ENCODE measurements at regions not wholly inside any gene's neighbourhood (a gene's known extent, or its start where the extent isn't known, plus 50 kb on each side); places are given as distances from the start of the nearest gene placed in this dataset.

DNA sequence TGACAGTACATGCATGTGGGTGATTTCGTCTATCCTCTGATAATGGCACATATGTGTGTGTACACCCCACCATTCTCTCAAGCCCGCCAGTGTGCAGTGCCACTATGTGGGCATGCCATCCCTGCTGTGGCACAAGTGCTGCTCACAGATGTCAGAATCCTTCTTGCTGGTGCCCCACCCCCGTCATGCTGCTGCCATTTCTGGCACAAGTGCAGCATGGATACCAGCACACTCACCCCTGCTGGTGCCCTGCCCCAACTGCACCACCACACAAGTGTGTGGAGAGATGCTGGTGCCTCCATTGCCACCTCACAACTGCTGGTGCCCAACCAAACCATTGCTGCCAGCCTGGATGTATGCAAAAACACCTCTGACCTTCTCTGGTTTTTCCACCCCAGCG lies 1133.8 kb downstream of the TECRL start:
- DNase-seq, result peak; percentile 62
- Histone ChIP-seq H3K27ac (no peak overlapping the region), H3K4me1 (no peaks in the 10 kb centered on the region), H3K9me3 (peaks cover 0 to 20% (median 11%) of the 10 kb centered on the region in 8 donors), H3K27me3 (replicated peaks in 1 of 7) (no peaks in the 10 kb centered on the region), H3K4me3 (no peak overlapping the region), H3K36me3 (no peaks in the 10 kb centered on the region)
- intact Hi-C loops (cut with DNase I; ENCODE audit: low total_unique reads), result no loop called here
- TF ChIP-seq POLR2AphosphoS5 (IDR thresholded peaks at IDR 0.05) (no peak), POLR2A (IDR thresholded peaks at IDR 0.05) (no peak)
- TF ChIP-seq, protein P1, sequence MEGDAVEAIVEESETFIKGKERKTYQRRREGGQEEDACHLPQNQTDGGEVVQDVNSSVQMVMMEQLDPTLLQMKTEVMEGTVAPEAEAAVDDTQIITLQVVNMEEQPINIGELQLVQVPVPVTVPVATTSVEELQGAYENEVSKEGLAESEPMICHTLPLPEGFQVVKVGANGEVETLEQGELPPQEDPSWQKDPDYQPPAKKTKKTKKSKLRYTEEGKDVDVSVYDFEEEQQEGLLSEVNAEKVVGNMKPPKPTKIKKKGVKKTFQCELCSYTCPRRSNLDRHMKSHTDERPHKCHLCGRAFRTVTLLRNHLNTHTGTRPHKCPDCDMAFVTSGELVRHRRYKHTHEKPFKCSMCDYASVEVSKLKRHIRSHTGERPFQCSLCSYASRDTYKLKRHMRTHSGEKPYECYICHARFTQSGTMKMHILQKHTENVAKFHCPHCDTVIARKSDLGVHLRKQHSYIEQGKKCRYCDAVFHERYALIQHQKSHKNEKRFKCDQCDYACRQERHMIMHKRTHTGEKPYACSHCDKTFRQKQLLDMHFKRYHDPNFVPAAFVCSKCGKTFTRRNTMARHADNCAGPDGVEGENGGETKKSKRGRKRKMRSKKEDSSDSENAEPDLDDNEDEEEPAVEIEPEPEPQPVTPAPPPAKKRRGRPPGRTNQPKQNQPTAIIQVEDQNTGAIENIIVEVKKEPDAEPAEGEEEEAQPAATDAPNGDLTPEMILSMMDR (IDR thresholded peaks at IDR 0.05 in 8 of 11, conservative IDR thresholded peaks at IDR 0.05 in 3 of 11), result no peak
- 71 to 83% (median 77%) methylated on average over 4 of the region's 4 CpGs for WGBS, 5 donors

- WGBS, 5 donors, result 83 to 93% (median 90%) methylated on average over 1 of the region's 1 CpG
- DNase-seq, result no peak
- intact Hi-C loops (cut with DNase I; ENCODE audit: low total_unique reads), result no loop called here
These were observed 1140.1 kb downstream of the TECRL start for GRCh38 chr4:63269156-63269555.

GRCh38 chr4:63233671-63234070 lies 1175.6 kb downstream of the TECRL start:
- H3K9me3 ChIP-seq, result peaks cover 0 to 13% (median 0%) of the 10 kb centered on the region in 8 donors
- no peak overlapping the region for H3K27ac ChIP-seq
- no peaks in the 10 kb centered on the region for H3K27me3 ChIP-seq (replicated peaks in 1 of 7)
- no peak for DNase-seq
- TF ChIP-seq POLR2AphosphoS5 (IDR thresholded peaks at IDR 0.05), result no peak
- TF ChIP-seq, protein P1 (IDR thresholded peaks at IDR 0.05 in 8 of 11, conservative IDR thresholded peaks at IDR 0.05 in 3 of 11), result no peak
- TF ChIP-seq POLR2A (IDR thresholded peaks at IDR 0.05), result no peak
- H3K4me1 ChIP-seq, result no peaks in the 10 kb centered on the region
- H3K4me3 ChIP-seq, result no peak overlapping the region
- intact Hi-C loops (cut with DNase I; ENCODE audit: low total_unique reads), result no loop called here
- no peaks in the 10 kb centered on the region for H3K36me3 ChIP-seq
- WGBS, 5 donors, result 57 to 76% (median 73%) methylated on average over 1 of the region's 1 CpG

More at GRCh38 chr4:63269156-63269555, 1140.1 kb downstream of the TECRL start:
- TF ChIP-seq, protein P1 (IDR thresholded peaks at IDR 0.05 in 8 of 11, conservative IDR thresholded peaks at IDR 0.05 in 3 of 11), result no peak
- TF ChIP-seq POLR2AphosphoS5 (IDR thresholded peaks at IDR 0.05), result no peak
- no peak for TF ChIP-seq POLR2A (IDR thresholded peaks at IDR 0.05)
- Histone ChIP-seq H3K9me3 (peaks cover 0 to 26% (median 6%) of the 10 kb centered on the region in 8 donors), H3K36me3 (no peaks in the 10 kb centered on the region), H3K27me3 (replicated peaks in 1 of 7) (no peaks in the 10 kb centered on the region), H3K4me3 (no peak overlapping the region), H3K27ac (no peak overlapping the region), H3K4me1 (no peaks in the 10 kb centered on the region)

DNA sequence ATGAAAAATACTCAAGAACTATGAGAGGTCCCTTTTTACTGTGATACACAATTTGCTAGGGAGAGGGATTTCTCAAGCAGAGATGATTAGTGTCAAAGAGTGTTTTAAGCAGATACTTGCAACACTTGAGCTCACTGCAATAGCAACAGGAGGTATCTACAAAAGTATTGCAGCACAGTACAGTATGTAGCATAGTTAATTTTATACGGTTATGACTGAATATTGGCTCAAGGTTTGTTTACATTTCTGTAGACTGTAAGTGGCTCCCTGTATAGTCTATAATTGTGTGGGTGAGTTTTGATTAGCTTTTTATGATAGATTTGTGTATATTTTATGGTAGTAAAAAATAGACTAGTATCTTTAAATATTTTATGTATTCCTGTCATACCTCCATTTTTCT lies 1177.2 kb downstream of the TECRL start:
- Histone ChIP-seq H3K27ac (no peak overlapping the region), H3K27me3 (replicated peaks in 1 of 7) (no peaks in the 10 kb centered on the region), H3K9me3 (peaks cover 0 to 15% (median 0%) of the 10 kb centered on the region in 8 donors), H3K36me3 (no peaks in the 10 kb centered on the region), H3K4me1 (no peaks in the 10 kb centered on the region), H3K4me3 (no peak overlapping the region)
- WGBS, 5 donors, result 69 to 84% (median 81%) methylated on average over 1 of the region's 1 CpG
- no peak for DNase-seq
- TF ChIP-seq POLR2AphosphoS5 (IDR thresholded peaks at IDR 0.05) (no peak), POLR2A (IDR thresholded peaks at IDR 0.05) (no peak)
- TF ChIP-seq, protein P1 (IDR thresholded peaks at IDR 0.05 in 8 of 11, conservative IDR thresholded peaks at IDR 0.05 in 3 of 11), result no peak
- intact Hi-C loops (cut with DNase I; ENCODE audit: low total_unique reads), result no loop called here
